ENCODE measurements at regions not wholly inside any gene's neighbourhood (a gene's known extent, or its start where the extent isn't known, plus 50 kb on each side); places are given as distances from the start of the nearest gene placed in this dataset.
A peak's percentile ranks its signal among the peaks of the same experiment; 100 is the strongest.
"Not testable (repeated sequence)": the region's sequence is repeated elsewhere in the genome, so short reads cannot be mapped to it uniquely, and the experiment has no call there.

DNA sequence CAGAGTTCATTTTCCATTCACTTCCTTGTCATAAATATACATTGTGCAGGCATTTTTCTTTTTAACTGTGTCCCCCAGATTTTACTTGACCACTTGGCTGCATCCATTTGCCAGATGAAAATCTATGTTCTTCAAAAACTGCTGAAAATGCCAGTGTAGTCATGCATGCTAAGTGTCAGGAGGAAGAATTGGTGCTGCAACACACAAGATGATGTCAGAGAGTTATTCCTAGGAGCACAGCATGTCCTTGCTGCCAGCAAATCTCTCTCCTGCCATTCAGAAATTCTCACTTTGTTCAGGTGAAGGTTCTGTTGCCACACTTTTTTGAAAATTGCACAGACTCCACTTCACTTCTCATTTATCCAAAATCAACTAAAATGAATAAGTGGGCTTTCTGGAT, 106.4 kb upstream of the MAGI3 start:
- ATAC-seq (no peak), DNase-seq (no peak)
- intact Hi-C loops (cut with DNase I) = no loop called here

DNA sequence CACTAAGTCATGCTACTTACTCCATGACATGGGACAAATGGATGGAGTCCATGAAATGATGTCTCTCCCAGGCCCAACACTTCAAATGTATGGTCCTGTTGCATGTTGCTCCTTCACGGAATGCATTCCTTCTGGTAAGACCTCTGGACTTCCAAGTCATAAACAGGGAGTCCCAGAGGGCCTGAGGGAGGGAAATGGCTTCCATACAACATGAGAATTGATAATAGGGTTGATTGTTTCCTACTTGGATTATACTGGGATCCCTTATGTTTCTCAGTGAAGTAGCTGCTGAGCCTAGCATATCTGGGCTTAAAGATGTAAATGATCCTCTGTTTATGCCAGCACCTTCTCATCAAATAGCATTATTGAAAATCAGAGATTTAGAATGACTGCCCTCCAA, 104.2 kb upstream of the MAGI3 start:
- no peak for ATAC-seq
- intact Hi-C loops (cut with DNase I) = no loop called here
- DNase-seq = no peak

DNA sequence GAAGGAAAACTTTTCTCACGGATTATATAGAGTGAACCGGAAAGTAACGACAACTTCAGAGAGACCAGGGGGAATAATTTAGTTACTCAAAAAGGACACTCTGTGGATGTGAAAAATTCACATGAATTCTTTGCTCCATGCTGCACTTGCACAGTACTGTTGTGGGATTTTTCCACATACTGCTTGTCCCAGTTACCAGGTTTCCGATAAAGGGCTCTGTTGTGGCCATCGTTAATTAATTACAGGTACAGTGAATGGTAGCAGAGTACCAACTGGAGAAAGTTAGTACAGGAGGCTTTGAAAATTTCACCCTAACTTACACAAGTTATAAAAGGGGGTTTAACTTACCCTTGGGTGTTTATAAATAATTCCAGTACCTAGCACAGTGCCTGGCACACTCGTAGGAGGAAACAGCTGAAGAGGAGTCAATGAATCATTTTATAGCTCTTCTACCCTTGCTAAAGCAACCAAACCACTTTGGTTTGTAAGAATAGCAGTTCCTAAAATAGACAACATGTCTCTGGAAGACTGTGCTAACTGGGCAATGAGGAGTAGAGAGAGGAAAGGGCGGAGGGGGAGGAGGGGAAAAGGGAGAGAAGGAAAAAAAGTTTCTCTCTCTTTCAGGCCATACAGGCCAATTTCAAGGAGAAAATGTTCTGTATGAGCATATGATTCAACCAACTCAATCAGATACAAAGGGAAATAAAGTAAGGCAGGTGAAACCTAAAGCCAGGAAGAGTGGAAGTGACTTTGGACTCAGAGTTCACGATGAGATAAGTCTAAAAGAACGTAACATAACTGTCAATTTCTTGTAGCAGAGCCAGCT, 98.3 kb upstream of the MAGI3 start:
- ATAC-seq (no peak), DNase-seq (no peak)
- intact Hi-C loops (cut with DNase I) = no loop called here

DNA sequence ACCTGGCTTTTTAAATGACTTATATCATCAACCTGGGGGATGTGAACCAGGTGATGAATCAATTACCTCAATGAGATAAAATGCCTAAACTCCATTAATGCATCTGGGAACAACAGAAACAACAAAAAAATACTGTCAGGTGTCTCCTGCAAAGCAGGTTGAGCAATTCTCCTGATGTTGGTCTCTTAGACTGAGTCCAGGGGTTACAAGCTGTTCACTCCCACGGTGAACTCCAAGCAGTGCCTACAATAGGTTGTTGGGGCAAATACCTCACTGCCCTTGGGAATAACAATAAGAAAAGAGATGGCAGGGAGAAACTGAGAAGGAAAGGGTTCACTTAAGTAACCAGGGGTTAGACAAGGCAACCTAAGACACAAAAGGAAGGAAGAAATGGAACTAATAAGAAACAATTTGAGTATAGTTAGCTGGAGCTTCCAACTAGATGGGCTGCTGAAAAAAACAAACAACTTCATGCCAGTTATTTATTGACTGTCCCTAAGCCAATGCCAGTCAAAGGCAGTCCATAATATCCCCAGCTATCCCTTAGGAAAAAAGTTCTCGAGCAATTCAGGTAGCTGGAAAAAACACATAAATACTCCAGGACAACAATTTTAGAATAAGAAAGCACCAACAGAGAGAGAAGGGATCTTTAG, 97.6 kb upstream of the MAGI3 start:
- intact Hi-C loops (cut with DNase I) = no loop called here
- ATAC-seq = no peak

DNA sequence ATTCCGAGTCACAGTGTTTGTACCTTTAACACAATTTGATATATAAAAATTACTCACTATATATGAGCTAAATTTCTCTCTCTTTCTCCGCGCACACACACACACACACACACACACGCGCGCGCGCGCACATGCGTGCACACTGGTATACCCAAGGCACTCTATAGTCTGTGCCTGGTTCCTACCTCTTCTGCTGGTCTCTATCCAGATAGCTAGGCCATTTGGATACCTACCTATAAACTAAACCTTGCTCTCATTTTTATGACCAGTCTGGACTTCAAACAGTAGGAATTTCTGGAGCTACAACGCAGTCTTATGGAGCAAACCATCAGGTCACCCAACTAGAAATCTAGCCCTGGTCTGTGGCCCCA, 97.1 kb upstream of the MAGI3 start:
- intact Hi-C loops (cut with DNase I) = no loop called here
- ATAC-seq (no peak), DNase-seq (no peak)

More for the DNA sequence above, 97.6 kb upstream of the MAGI3 start:
- DNase-seq = no peak

DNA sequence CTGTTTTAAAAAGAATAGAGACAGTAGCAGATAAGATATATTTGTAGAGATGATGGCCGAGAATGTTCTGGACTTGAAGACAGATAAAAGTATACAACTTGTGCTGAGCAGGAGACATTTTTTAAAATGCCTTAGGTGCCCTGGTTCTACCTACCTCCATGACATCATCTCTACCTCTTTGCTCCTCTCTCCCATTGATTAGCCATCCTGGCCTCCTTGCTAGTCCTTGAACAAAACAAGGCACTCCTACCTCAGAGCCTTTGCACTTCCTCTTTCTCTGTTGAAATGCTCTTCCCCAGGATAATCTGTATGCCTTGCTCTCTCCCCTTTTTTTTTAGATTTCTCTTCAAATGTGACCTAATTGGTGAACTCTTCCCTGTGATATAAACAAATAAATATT, 92.6 kb upstream of the MAGI3 start:
- intact Hi-C loops (cut with DNase I) = no loop called here
- DNase-seq = no peak
- ATAC-seq = no peak

DNA sequence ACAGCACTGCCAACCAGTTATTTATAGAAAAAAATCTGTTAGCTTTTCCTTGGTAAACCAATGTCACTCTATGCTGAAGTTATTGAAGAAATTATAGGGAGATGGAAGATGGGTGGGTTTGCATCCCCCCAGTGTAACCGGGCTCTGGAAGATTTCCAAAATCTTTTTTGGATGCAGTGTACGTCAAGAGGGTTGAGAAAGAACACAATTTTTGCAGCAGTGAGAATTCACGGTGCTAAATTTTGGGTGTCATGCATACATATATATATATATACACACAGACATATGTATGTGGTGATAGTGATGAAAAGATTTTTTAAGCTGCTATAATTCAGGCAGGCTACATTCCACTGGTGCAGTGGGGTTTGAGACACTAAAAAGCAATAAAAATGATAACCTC, 91.4 kb upstream of the MAGI3 start:
- intact Hi-C loops (cut with DNase I) = no loop called here
- DNase-seq = no peak
- ATAC-seq = no peak

DNA sequence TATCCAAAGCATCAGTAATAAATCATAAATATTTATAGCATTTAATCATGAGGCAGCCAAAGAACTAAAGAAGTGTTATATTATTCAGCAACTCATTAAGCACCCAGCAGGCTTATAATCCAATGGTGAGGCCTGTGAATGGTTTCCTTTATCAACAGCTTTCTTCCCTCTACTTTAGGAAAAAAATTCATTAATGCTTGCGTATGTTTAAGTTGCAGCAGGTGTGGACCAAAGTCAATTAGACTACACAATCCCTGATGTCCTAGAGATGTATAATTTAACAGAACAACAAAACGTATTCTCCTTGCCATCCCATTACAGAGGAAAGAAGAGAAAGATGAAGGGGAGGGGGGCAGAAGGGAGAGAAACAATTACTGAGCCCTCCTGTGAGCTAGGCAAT, 87.7 kb upstream of the MAGI3 start:
- ATAC-seq = no peak
- intact Hi-C loops (cut with DNase I) = no loop called here
- no peak for DNase-seq

DNA sequence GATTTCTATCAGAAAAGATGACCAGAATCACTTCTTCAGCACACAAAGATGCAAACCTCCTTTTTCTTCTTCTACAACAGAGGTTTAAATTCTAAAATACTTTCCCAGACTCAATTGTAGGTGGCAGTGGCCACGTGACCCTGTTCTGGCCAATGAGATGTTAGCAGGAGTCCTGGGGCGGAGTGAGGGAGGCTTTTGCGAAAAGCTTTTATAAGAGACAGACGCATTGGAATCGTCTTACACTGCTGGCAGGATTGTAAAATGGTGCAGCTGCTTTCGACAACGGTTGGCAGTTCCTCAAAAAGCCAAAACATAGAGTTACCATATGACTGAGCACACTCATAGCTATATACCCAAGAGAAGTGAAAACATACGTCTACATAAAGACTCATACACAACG, 87.0 kb upstream of the MAGI3 start:
- DNase-seq (no peak), ATAC-seq (no peak)
- intact Hi-C loops (cut with DNase I) = no loop called here

DNA sequence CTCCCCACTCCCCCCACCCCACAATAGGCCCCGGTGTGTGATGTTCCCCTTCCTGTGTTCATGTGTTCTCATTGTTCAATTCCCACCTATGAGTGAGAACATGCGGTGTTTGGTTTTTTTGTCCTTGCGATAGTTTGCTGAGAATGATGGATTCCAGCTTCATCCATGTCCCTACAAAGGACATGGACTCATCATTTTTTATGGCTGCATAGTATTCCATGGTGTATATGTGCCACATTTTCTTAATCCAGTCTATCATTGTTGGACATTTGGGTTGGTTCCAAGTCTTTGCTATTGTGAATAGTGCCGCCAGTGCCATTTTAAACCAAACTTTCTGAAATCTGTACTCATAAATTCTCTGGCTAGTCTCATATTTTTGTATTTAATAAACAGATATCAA, 85.3 kb upstream of the MAGI3 start:
- ATAC-seq; DNase-seq; intact Hi-C loops (cut with DNase I): not testable (repeated sequence)

DNA sequence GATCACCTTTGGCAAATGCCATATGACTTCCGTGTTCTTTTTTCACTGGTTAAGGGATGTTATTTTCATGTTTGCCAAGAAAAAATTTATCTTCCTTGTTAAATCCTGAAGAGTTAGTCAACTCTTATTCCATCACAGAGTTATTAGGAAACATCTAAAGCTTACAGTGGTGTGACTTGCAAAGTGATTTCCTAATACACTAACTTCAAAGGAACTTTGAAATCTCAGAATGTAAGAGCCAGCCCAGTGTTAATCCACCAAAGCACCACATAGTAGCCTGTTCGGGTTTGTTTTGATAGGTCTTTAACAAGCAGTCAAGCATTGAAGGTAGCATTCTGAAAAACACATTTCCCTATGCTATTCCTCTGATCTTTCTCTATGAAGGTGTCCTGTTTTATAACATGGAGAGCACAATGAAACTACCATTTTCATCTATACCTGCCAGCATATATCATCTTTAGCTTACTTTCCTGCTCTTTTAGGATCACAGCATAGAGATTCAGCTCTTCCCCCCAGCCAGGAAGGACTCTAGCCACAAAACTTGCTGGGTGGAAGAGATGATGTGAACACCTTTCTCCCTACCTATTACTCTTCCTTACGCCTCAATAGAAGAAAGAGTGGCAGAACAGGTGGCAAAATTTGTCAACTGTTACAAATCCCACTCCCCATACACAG, 82.4 kb upstream of the MAGI3 start:
- DNase-seq = no peak
- intact Hi-C loops (cut with DNase I) = no loop called here
- ATAC-seq = peak; percentile 44 to 91

DNA sequence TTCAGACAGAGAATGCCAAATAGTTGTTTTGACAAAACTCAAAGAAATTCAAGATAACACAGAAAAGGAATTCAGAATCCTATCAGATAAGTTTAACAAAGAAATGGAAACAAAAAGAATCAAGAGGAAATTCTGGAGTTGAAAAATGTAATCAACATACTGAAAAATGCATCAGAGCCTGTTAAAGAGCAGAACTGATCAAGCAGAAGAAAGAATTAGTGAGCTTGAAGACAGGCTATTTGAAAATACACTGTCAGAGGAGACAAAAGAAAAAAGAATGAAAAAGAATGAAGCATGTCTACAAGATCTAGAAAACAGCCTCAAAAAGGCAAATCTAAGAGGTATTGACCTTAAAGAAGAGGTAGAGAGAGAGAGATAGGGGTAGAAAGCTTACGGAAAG, 77.7 kb upstream of the MAGI3 start:
- DNase-seq; ATAC-seq; intact Hi-C loops (cut with DNase I): not testable (repeated sequence)

DNA sequence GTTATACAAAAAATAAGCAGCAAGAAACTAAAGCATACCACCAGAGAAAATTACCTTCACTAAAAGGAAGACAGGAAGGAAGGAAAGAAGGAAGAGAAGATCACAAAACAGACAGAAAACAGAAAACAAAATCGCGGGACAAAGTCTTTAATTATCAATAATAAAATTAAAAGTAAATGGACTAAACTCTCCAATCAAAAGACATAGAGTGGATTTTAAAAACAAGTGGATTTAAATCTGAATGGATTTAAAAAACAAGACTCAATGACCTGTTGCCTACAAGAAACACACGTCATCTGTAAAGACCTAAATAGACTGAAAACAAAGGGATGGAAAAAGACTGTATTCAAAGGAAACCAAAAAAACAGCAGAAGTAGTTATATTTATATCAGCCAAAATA, 75.7 kb upstream of the MAGI3 start:
- DNase-seq = no peak
- intact Hi-C loops (cut with DNase I) = no loop called here
- ATAC-seq = no peak

DNA sequence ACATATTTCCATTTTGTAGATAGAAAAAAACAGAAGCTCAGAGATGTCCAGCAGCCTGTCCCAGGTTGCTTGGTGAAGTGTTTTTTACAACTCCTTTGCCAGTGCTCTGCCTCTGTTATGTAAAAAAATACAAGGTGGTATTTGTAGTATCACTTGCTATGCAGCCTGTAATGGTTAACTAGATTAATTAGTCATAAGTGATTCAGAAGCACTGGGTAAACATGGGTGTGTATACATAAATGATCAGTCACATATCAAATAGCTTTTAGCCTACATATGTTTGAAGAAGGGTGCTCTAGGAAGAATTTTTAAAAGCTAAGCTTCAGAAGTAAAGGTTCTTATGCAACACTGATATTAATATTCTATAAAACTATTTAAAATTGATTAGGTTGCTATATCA, 70.0 kb upstream of the MAGI3 start:
- no peak for ATAC-seq
- intact Hi-C loops (cut with DNase I) = no loop called here
- DNase-seq = no peak

DNA sequence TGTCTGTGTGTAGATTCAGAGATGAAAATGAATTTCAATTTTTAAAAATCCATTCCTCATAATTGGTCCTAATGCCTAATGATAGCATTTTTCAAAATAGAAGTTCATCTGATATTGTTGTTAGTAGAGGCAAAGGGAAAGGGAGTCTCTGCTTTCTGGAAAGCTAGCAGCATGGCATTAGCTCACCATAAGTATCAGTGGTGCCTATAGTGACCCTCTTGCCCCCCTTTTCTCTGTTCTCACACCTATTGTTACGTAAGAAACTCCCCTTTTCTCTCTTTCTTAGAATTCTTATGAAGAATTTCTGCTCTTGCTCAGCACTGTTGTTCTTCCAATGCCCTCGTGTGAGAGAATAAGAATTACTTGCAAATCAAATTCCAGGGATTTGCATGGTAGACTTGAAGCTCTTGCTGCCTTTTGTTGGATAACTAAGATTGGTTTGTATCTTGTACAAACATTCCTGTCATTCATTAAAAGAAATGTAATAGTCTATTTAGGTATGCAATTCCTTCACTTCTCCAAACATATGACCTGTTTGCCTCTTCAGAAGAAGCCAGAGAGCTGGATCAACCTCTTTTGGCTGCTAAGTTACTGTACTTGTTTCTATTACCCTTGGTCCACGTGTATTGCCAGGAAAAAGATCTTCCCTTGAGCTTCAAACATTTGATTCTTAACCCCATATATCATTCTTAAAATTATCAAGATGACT, 69.2 kb upstream of the MAGI3 start:
- intact Hi-C loops (cut with DNase I) = no loop called here
- peak in 1 of 2 donors; percentile 40 for ATAC-seq
- no peak for DNase-seq

DNA sequence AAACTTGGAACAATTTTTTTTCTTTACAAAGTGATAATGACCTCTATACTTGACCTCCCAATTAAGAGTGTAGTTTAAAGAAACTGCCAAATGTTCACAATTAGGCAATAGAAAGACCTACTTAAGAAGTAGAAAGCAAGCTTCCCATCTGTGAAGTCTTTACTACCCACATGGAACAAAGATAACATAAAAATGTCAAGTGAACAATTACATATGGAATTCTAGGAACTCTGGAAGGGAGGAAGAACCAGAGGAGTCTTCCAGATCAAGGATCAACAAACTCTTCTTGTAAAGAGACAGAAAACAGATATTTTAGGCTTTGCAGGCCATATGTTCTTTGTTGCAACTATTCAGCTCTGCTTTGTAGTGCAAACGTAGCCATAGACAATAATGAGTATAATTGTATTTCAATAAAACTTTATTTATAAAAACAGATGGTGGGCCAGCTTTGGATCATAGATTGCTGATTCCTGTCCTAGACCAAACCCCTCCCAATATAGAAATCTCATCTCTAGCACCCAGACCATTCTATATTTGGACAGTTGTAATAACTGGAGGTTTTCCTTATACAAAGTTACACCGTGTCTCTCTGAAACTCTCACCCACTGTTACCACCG, 68.4 kb upstream of the MAGI3 start:
- intact Hi-C loops (cut with DNase I) = no loop called here
- DNase-seq = no peak
- ATAC-seq = no peak

DNA sequence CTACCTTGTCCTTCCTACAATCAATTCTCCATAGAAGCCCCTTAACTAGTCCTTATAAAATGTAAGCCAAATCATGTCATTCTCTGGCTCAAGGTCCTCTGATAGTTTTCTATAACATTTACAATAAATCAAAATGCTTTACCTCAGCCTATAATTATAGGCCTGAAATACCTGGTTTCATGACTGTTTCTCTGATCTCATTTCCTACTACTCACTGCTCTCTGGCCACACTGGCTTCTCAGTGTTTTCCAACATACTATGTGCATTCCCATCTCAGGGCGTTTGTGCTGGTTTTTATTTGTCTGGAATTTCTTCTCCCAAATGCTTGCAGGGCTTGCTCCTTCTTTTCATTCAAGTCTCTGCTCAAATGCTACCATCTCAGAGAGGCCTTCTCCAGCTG, 67.9 kb upstream of the MAGI3 start:
- ATAC-seq (no peak), DNase-seq (no peak)
- intact Hi-C loops (cut with DNase I) = no loop called here

DNA sequence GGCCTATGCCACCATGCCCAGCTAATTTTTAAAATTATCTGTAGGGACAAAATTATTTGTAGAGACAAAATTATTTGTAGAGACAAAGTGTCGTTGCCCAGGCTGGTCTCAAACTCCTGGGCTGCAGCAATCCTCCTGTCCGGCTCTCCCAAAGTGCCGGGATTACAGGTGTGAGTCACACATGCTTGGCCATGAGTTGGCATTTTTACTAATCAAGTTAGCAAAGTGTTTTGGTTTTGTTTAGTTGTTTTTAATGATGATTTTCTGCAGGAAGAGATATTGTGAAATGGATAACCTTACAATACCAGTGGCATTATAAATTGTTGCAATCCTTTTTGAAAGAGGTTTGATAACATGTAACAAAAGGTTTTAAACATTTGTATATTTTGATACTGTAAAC, 65.3 kb upstream of the MAGI3 start:
- intact Hi-C loops (cut with DNase I) = no loop called here
- no peak for DNase-seq
- no peak for ATAC-seq

DNA sequence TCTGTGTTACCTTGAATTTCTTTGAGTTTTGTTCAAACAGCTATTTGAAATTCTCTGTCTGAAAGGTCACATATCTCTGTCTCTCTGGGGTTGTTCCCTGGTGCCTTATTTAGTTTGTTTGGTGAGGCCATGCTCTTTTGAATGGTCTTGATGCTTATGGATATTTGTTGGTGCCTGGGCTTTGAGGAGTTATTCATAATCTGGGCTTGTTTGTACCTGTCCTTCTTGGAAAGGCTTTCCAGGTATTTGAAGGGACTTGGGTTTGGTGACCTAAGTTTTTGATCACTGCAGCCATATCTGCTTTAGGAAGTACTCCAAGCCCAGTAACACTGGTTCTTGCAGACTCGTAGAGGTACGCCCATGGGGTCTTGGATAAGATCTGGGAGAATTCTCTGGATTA, 63.3 kb upstream of the MAGI3 start:
- intact Hi-C loops (cut with DNase I) = no loop called here
- no peak for ATAC-seq
- no peak for DNase-seq

DNA sequence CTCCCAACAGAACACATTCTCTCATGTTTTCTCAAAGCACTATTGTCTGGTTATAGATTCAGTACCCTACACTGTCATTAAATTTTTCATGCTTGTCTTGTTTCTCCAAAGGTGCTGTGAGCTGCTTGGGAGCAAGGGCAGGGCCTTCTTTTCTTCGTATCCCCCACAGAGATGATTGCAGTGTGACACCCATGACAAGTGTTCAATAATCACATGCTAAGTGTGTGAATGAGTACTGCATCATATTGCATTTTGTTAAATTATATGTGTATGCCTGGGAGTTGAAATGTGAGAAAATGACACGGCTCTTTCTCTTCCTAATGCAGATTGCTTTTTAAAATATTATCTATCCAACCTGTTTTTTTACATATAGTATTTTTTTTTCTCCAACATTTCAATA, 57.3 kb upstream of the MAGI3 start:
- DNase-seq = no peak
- intact Hi-C loops (cut with DNase I) = no loop called here
- no peak for ATAC-seq
